Progenitor cell of endocrine pancreas (in vitro differentiated cells): ENCODE measurements at regions not wholly inside any gene's neighbourhood (a gene's known extent, or its start where the extent isn't known, plus 50 kb on each side); places are given as distances from the start of the nearest gene placed in this dataset.

Experiments used
- DNase-seq: peaks from one replicate; pipeline ENCODE4 v3.0.0; 2021; ENCODE audit warnings: low spot score; ENCODE audit not compliant: unreplicated experiment
- H3K27ac Mint-ChIP-seq: 2 replicates; pipeline ENCODE4 v1.8.0; 2021; ENCODE audit warnings: mild to moderate bottlenecking, moderate library complexity, mixed read lengths
- H3K27me3 Mint-ChIP-seq: 2 replicates; pipeline ENCODE4 v1.8.0; 2021; ENCODE audit warnings: mixed read lengths
- H3K36me3 Mint-ChIP-seq: 2 replicates; pipeline ENCODE4 v1.8.0; 2022; ENCODE audit warnings: mixed read lengths; ENCODE audit not compliant: insufficient read depth
- H3K4me1 Mint-ChIP-seq: 2 replicates; pipeline ENCODE4 v1.8.0; 2021; ENCODE audit warnings: low read depth, mixed read lengths
- H3K4me3 Mint-ChIP-seq: 2 replicates; pipeline ENCODE4 v1.8.0; 2021; ENCODE audit warnings: low read depth, mild to moderate bottlenecking, moderate library complexity, mixed read lengths
- H3K9me3 Mint-ChIP-seq: 2 replicates; pipeline ENCODE4 v1.8.0; 2021; ENCODE audit warnings: low read depth, mixed read lengths
- CTCF ChIP-seq: fragments of 200-600 bp; sonication (generic); IDR thresholded peaks from one replicate; pipeline ENCODE4 v1.5.0; 2021; ENCODE audit warnings: antibody characterized with exemption, mild to moderate bottlenecking; ENCODE audit not compliant: unreplicated experiment

DNA sequence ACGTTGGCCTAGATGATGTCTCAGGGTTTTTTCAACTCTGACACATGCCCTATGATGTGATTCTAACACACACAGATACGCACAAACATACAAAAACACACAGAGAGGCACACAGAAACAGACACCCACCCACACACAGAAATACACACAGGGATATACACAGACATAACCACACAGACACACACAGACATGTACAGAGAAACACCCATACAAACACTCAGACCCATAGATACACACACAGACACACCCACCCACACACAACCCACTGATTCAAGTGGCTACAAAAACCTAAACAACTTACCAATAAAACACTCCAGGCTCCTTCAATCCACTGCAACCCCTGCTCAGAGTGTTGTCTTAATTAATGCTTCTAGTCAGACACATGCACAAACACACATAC is 244.6 kb upstream of the CCL2 start:
- DNase-seq = no peak
- H3K27me3 Mint-ChIP-seq = peaks cover 4% of the 10 kb centered on the region
- no peak for TF ChIP-seq CTCF
- no peaks in the 10 kb centered on the region for H3K9me3 Mint-ChIP-seq
- H3K4me1 Mint-ChIP-seq = no peaks in the 10 kb centered on the region
- no peak overlapping the region for H3K27ac Mint-ChIP-seq
- H3K4me3 Mint-ChIP-seq = no peak overlapping the region
- H3K36me3 Mint-ChIP-seq = no peaks in the 10 kb centered on the region

DNA sequence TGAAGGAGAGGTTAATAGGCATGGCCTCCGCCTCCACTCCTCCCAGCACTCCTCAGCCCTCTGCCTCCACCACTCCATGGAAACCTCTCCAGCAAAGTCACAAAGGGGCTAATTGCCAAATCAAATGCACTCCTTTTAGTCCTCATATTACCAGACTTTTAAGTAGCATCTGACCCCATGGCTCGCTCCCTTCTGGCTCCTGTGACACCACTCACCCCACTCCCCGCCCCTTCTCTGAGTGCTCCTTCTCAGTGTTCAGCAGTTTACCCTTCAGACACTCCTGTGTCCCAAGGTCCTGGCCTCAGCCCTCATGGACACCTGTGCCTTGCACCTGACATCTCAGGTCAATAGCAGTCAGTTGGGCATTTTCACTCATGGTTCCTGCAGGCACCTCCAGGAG is 243.5 kb upstream of the CCL2 start:
- DNase-seq = no peak
- Mint-ChIP-seq H3K27me3 (no peaks in the 10 kb centered on the region), H3K27ac (no peak overlapping the region), H3K4me3 (no peak overlapping the region), H3K4me1 (no peaks in the 10 kb centered on the region), H3K9me3 (no peaks in the 10 kb centered on the region), H3K36me3 (no peaks in the 10 kb centered on the region)
- TF ChIP-seq CTCF = no peak

GRCh38 chr17:34012709-34013375 is 242.2 kb upstream of the CCL2 start:
- Mint-ChIP-seq H3K27me3 (no peaks in the 10 kb centered on the region), H3K9me3 (no peaks in the 10 kb centered on the region), H3K4me1 (no peaks in the 10 kb centered on the region), H3K36me3 (no peaks in the 10 kb centered on the region), H3K4me3 (no peak overlapping the region), H3K27ac (no peak overlapping the region)
- TF ChIP-seq CTCF = no peak
- DNase-seq = no peak

DNA sequence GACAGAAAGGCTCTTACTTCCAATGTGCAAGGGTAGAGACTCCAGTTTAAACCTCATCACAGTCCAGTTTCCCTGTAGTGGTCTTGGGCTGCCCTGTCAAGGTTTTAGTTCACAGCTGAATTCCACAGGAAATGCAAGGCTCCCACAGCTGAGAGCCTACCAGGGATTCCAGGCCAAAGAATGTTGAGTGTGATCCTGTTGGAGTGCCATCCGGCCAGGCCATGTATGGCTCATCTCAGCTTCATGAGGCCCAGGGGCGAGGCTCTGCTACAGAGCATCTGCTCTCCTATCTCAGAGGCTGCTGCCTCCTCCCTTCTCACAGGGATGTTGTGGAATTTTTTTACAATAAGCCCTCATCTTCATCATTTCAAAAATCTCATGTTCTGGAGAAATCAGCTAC is 239.8 kb upstream of the CCL2 start:
- no peaks in the 10 kb centered on the region for H3K36me3 Mint-ChIP-seq
- no peaks in the 10 kb centered on the region for H3K4me1 Mint-ChIP-seq
- no peaks in the 10 kb centered on the region for H3K27me3 Mint-ChIP-seq
- no peak for DNase-seq
- no peaks in the 10 kb centered on the region for H3K9me3 Mint-ChIP-seq
- H3K27ac Mint-ChIP-seq = peak overlapping the region; percentile 46
- no peak overlapping the region for H3K4me3 Mint-ChIP-seq
- no peak for TF ChIP-seq CTCF

GRCh38 chr17:34024386-34024785 is 230.7 kb upstream of the CCL2 start:
- Mint-ChIP-seq H3K9me3 (no peaks in the 10 kb centered on the region), H3K36me3 (no peaks in the 10 kb centered on the region), H3K4me1 (no peaks in the 10 kb centered on the region), H3K27ac (no peak overlapping the region), H3K27me3 (no peaks in the 10 kb centered on the region), H3K4me3 (no peak overlapping the region)
- no peak for DNase-seq
- TF ChIP-seq CTCF = no peak
